Caco-2 (cell line): ENCODE measurements at regions not wholly inside any gene's neighbourhood (a gene's known extent, or its start where the extent isn't known, plus 50 kb on each side); places are given as distances from the start of the nearest gene placed in this dataset.

Source experiments
- BruUV-seq: library from RNA; stranded (reverse); fragments of 400-500 nt; replicated peaks from 2 replicates; lab custom pipeline; 2021; lab: Mats Ljungman, UMichigan
- CTCF ChIA-PET: fragments of 300-600 bp; sonication (Branson Sonifier 250); formaldehyde crosslinking; loops from one replicate; lab custom pipeline; 2022; ENCODE audit warnings: antibody characterized with exemption; lab: Charles Lee
- POLR2A ChIA-PET: fragments of 300-600 bp; sonication (Branson Sonifier 250); formaldehyde crosslinking; loops from one replicate; lab custom pipeline; 2022; ENCODE audit warnings: antibody characterized with exemption; lab: Charles Lee
- DNase-seq, 2 experiments: peaks; one replicate each; pipeline versions ENCODE4 v3.0.0 to v3.0.0-alpha.2; 2020 to 2022
- H3K27me3 ChIP-seq: replicated peaks from 2 replicates; pipeline ENCODE4 v1.6.0; 2011; ENCODE audit warnings: low read length; ENCODE audit not compliant: control insufficient read depth, insufficient read depth
- H3K36me3 ChIP-seq: 2 replicates; pipeline ENCODE4 v1.5.1; 2011; ENCODE audit warnings: low read length; ENCODE audit not compliant: control insufficient read depth, insufficient read depth
- H3K4me1 ChIP-seq: fragments of 250-450 bp; sonication (Bioruptor Pico); 2 replicates; pipeline ENCODE4 v1.5.1; 2020; ENCODE audit warnings: mild to moderate bottlenecking
- H3K4me3 ChIP-seq: 2 replicates; pipeline ENCODE4 v1.5.1; 2011; ENCODE audit warnings: low read depth, mild to moderate bottlenecking, control low read depth, low read length
- H3K9me3 ChIP-seq: fragments of 250-450 bp; sonication (Bioruptor Pico); 2 replicates; pipeline ENCODE4 v1.5.1; 2020; ENCODE audit warnings: mild to moderate bottlenecking, moderate library complexity
- H3K27ac Mint-ChIP-seq: one replicate; pipeline ENCODE4 v1.8.0; 2022; ENCODE audit warnings: mixed read lengths; ENCODE audit not compliant: unreplicated experiment
- H3K27me3 Mint-ChIP-seq: one replicate; pipeline ENCODE4 v1.8.0; 2022; ENCODE audit warnings: mixed read lengths; ENCODE audit not compliant: insufficient read depth, unreplicated experiment
- H3K36me3 Mint-ChIP-seq: one replicate; pipeline ENCODE4 v1.8.0; 2022; ENCODE audit warnings: mild to moderate bottlenecking, mixed read lengths; ENCODE audit not compliant: insufficient read depth, unreplicated experiment
- H3K4me1 Mint-ChIP-seq: one replicate; pipeline ENCODE4 v1.8.0; 2022; ENCODE audit warnings: low read depth, mixed read lengths; ENCODE audit not compliant: unreplicated experiment
- H3K4me3 Mint-ChIP-seq: one replicate; pipeline ENCODE4 v1.8.0; 2022; ENCODE audit warnings: mild to moderate bottlenecking, moderate library complexity, mixed read lengths; ENCODE audit not compliant: unreplicated experiment
- H3K9me3 Mint-ChIP-seq: one replicate; pipeline ENCODE4 v1.8.0; 2022; ENCODE audit warnings: mixed read lengths; ENCODE audit not compliant: unreplicated experiment
- CTCF ChIP-seq, 2 experiments: fragments of 200-600 bp in 1 of 2; IDR thresholded peaks; 1 replicate in 1 of 2; 2 replicates in 1 of 2; pipeline versions ENCODE4 v1.5.1 to v1.8.0; 2011 to 2022; ENCODE audit warnings: antibody characterized with exemption in 1 of 2, control low read depth in 1 of 2, inconsistent platforms in 1 of 2, low read depth in 1 of 2, low read length in 1 of 2, mild to moderate bottlenecking in 1 of 2, moderate library complexity in 1 of 2; ENCODE audit not compliant: insufficient read depth in 1 of 2, severe bottlenecking in 1 of 2, unreplicated experiment in 1 of 2
- intact Hi-C: fragments of 100-400 bp; cut with micrococcal nuclease; formaldehyde crosslinking; loops from one replicate; pipeline ENCODE4 v1.10.0; 2022; ENCODE audit not compliant: unreplicated experiment

DNA sequence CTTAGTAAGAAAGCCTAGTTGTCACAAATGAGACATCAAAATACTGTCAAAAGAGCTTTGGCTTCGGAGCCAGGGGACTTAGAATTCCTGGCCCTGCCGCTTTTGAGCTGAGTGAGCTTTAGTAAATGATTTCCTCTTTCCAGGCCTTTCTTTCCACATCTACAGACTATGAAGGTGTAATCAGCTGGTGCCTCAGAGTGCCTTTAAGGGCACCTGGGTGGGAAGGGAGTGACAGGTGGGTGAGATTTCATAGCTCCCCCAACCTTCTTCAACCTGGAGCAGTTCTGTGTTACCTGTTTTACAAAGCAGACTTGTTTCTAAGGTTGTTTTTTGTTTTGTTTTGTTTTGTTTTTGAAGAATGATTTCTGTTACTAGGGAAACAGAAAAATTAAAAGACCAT is 154.7 kb upstream of the BOD1L1 start:
- Mint-ChIP-seq H3K36me3 (no peaks in the 10 kb centered on the region), H3K4me1 (no peaks in the 10 kb centered on the region), H3K27me3 (no peaks in the 10 kb centered on the region), H3K27ac (no peak overlapping the region), H3K9me3 (peaks cover 11% of the 10 kb centered on the region), H3K4me3 (no peak overlapping the region)
- ChIA-PET POLR2A (no interaction called here), CTCF (no interaction called here)
- no peaks in the 10 kb centered on the region for H3K4me1 ChIP-seq
- H3K36me3 ChIP-seq = no peaks in the 10 kb centered on the region
- no peak for TF ChIP-seq CTCF (IDR thresholded peaks at IDR 0.05; ENCODE audit: insufficient read depth in 1 of 2, low read depth in 1 of 2, low read length in 1 of 2, severe bottlenecking in 1 of 2, unreplicated experiment in 1 of 2)
- H3K27me3 ChIP-seq = no peaks in the 10 kb centered on the region
- DNase-seq = no peak
- H3K9me3 ChIP-seq = no peaks in the 10 kb centered on the region
- BruUV-seq = no TSS peak
- no peak overlapping the region for H3K4me3 ChIP-seq
- intact Hi-C loops = no loop called here

DNA sequence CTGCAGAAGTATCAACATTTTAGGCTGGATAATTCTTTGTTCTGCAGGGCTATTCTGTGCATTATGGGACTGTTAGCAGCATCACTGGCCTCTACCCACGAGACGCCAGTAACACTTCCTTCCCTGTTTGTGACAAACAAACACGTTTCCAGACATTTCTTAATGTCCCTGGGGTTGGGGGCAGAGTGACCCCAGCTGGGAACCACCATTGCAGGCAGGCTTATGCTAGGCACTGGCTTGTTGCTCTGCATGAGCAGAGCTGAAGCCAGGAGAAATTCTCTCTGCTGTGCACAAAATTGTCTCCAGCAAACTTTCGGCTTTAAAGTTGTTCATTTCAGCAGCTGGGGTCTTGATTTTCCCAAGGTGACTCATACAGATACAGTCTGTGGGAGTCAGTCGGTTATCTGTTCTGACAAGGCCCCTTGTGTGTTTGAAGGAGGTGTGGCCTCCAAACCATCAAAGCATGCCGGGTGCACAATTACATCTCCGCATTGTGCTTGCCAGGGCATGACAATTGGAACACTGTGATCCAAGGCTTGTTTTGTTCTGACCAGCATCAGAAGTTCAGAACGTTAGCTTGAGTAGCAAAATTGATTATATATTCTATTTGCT is 156.4 kb upstream of the BOD1L1 start:
- Histone ChIP-seq H3K4me3 (no peak overlapping the region), H3K4me1 (no peaks in the 10 kb centered on the region), H3K36me3 (no peaks in the 10 kb centered on the region), H3K9me3 (no peaks in the 10 kb centered on the region), H3K27me3 (no peaks in the 10 kb centered on the region)
- no peak for DNase-seq
- Mint-ChIP-seq H3K9me3 (no peaks in the 10 kb centered on the region), H3K36me3 (no peaks in the 10 kb centered on the region), H3K4me3 (no peak overlapping the region), H3K27me3 (no peaks in the 10 kb centered on the region), H3K4me1 (no peaks in the 10 kb centered on the region), H3K27ac (no peak overlapping the region)
- intact Hi-C loops = no loop called here
- no peak for TF ChIP-seq CTCF (IDR thresholded peaks at IDR 0.05; ENCODE audit: insufficient read depth in 1 of 2, low read depth in 1 of 2, low read length in 1 of 2, severe bottlenecking in 1 of 2, unreplicated experiment in 1 of 2)
- ChIA-PET POLR2A (no interaction called here), CTCF (no interaction called here)
- BruUV-seq = no TSS peak

GRCh38 chr4:13793020-13793710 is 165.6 kb upstream of the BOD1L1 start:
- peaks cover 9% of the 10 kb centered on the region for H3K9me3 Mint-ChIP-seq
- H3K27ac Mint-ChIP-seq = no peak overlapping the region
- Histone ChIP-seq H3K36me3 (no peaks in the 10 kb centered on the region), H3K27me3 (no peaks in the 10 kb centered on the region), H3K9me3 (no peaks in the 10 kb centered on the region), H3K4me1 (no peaks in the 10 kb centered on the region), H3K4me3 (no peak overlapping the region)
- POLR2A ChIA-PET = no interaction called here
- H3K36me3 Mint-ChIP-seq = no peaks in the 10 kb centered on the region
- no TSS peak for BruUV-seq
- no peak for DNase-seq
- CTCF ChIA-PET = no interaction called here
- TF ChIP-seq CTCF (IDR thresholded peaks at IDR 0.05; ENCODE audit: insufficient read depth in 1 of 2, low read depth in 1 of 2, low read length in 1 of 2, severe bottlenecking in 1 of 2, unreplicated experiment in 1 of 2) = no peak
- no peak overlapping the region for H3K4me3 Mint-ChIP-seq
- intact Hi-C loops = no loop called here
- no peaks in the 10 kb centered on the region for H3K4me1 Mint-ChIP-seq
- peaks cover 2% of the 10 kb centered on the region for H3K27me3 Mint-ChIP-seq
